Activated naive CD4-positive, alpha-beta T cell treated with anti-CD3 and anti-CD28 coated beads, Interleukin-2, amount 50 U/mL, for 16 hours (primary cell): ENCODE measurements at regions not wholly inside any gene's neighbourhood (a gene's known extent, or its start where the extent isn't known, plus 50 kb on each side); places are given as distances from the start of the nearest gene placed in this dataset.

ENCODE experiments used
- DNase-seq: peaks from one replicate; pipeline ENCODE4 v3.0.0-alpha.2; 2020

DNA sequence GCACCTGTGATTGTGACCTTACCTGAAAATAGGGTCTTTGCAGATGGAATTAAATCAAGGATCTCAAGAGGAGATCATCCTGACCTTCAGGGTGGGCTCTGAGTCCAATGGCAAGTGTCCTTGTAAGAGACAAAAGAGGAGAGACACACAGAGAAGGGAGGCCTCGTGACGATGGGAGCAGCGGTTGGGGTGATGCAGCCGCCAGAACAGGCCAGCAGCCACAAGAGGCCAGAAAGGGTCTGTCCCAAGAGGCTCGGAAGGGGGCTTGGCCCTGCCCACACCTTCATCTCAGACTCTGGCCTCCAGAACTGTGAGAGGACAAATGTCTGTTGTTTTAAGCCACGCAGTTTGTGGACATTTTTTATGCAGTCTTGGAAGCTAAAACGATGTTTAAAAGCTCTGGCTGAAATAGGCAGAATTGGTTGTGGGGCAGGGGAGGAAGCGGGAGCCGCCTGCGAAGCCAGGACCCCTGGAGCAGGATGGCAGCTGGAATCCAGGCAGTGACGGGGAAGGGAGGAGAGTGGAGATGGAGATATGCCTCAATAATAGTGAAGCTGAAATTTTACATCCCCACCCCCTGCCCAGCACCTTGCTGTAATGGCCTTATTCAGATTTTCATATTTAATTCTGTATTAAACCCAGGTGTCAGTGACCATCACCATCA lies 216.4 kb downstream of the ANKRD60 start:
- no peak for DNase-seq

DNA sequence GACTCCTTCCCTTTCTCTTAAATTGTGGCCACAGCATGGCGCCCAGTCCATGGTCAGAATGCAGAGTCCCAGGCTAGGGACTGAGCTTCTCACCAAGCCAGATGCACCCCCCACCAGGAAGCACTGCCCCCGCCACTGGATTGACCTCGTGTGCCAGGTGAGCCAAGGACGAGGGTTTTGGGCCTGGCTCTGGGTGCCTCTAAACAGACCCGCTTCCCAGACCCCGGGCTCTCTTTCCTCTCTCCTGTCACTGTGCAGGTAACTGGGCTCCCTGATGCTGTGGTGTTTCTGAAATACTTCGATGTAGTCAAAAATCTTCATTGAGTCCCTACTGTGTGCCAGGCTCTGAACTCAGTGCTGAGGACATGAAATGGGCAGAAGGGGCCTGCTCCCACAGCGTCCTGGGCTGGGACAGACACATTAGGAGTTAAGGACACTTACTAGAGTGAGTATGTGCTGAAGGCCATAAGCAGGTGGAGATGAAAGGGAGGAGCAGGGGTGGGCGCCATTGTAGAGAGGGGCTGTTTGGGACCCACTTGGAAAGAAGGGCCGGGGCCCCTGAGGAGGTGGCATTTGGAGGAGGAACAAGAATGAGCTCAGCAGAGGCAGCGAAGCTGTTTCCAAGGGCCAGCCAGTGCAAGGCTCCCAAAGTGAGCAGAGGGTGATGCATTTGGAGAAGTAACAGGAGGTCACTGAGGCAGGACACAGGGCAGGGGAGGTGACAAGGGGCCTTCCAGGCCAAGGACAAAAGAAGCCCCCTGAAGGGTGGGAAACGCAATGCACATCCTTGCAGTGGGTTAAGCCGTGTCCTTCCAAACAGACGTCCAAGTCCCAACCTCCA lies 217.1 kb downstream of the ANKRD60 start:
- DNase-seq = no peak

DNA sequence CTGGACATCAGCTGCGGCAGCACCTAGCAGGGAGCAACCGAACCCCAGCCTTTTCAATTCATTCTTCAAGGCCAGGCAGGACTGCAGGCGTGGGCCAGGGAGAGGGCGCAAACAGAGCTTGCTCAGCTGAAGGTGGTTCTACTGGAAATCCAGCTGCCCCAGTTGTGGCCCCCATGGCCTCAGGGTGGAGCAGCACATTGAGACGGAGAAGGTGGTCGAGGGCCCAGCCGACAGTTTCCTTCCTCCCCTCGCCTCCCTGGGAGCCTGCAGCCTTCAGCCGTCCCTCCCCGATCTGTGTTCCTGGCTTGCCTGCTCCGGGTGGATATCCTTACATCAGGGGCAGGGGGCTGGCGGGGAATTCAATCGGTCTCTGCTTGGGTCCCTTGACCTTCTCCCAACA lies 217.8 kb downstream of the ANKRD60 start:
- no peak for DNase-seq

DNA sequence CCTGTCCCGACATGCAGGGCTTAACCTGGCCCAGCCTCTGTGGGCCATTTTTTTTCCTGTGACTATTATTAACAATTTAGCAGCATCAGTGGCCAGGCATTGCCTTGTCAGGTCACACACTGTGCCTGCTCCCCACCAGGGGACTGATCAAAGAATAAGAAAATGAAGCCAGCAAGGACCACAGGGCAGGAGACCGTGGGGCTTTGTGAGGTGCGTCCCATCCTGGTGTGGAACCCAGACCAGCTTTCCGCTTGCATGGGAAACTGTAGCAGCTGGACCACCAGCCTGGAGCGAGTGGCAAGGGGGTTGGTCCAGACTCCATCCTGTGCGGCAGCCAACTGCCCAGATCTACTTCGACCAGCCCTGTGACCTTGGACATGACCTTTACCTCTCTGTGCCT lies 218.3 kb downstream of the ANKRD60 start:
- no peak for DNase-seq

DNA sequence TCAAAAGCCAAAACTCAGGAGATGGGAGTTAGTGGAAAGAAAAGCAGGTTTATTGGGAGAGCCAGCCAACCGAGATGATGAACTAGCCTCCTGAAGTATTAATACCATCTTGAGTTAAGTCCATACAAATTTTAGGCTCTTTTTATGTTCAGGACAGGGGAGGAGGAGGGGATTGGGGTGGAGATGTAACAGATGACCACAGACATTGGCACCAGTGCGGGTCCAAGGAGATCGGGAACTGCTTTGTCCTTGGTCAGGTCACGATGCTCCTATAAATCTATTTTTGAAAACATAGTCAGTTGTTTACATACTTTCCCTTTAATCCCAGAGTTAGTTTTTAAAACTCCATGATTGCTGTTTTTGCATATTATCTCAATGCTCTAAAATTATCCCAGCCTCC lies 219.6 kb downstream of the ANKRD60 start:
- no peak for DNase-seq

DNA sequence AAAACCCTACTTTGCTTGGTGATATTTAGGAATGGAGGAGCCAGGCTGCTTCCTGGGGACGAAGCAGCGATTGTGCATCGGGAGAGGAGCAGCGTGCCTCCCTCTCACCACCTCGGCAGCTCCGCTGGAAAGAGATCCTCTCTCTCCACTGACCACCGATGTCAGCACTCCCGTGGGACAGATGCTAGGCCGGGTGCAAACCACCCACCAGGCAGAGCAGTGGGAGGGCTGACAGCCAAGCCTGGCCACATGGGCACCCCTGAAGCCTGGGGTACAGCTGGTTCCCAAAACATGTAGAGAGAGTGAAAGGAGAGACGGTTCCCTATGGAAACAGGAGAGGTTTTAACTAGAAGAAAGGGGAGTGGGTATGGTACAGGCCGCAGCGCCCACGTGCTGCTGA lies 220.0 kb downstream of the ANKRD60 start:
- DNase-seq = no peak

DNA sequence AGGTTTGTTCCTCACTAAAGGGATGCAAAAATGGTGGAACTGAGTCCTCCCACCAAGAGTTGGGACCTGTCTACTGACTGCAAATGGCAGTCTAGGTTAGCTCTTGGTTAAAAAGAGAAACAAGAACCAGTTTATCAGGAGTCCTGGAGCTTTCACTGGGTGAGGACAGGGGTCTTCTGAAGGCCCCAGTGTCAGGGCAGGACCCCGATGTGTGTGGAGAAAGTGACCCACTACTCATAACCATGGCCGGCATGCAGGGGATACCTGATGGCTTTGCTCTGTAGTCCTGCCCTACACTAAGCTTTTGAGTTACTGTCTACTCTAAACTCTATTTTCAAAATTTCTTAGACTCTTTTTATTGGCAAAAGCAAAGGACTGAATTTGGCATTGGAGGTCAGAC lies 220.5 kb downstream of the ANKRD60 start:
- no peak for DNase-seq

DNA sequence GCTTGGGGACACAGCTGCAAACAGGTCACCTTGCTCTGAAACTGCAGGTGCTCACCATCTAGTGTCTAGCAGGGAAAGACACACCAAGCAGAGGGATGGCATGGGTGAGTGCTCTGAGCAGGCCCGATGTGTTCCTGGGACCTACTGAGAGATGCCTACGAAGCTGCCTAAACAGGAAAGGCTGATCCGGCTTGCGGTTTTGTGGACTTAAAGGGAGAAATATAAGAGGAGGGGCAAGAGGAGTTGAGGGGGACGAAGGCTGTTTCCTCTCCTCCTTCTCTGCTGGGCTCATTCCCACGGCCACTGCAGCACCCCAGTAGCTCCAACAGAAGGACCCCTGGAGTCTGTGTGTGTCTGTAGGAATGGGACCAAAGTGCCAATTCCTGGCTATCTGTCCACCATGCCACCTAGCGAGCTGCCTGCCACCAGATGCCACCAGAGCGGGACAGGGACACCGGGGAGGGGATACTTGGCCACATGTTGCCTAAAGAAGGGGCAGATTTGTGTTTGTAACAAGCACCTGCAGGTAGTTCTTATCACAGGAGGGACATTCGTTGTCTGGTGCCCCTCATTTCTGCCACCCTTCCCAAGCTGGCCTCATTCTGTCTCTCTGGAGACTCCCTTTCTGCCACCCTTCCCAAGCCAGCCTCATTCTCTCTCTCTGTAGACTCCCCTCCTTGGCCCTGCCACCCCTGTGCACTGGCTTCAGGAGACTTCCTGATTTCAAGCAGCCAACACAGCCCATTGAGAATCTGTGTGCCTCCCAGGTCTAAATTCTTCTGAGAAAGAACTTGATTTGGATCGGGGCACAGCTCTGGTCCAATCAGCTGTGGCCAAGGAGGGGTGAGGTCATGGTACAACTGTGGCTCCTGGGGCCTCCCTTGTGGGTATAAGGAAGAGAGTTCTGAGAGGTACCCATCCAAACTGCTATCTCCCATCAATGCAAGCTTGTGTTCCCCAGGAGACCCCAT lies 221.8 kb downstream of the ANKRD60 start:
- DNase-seq = no peak

DNA sequence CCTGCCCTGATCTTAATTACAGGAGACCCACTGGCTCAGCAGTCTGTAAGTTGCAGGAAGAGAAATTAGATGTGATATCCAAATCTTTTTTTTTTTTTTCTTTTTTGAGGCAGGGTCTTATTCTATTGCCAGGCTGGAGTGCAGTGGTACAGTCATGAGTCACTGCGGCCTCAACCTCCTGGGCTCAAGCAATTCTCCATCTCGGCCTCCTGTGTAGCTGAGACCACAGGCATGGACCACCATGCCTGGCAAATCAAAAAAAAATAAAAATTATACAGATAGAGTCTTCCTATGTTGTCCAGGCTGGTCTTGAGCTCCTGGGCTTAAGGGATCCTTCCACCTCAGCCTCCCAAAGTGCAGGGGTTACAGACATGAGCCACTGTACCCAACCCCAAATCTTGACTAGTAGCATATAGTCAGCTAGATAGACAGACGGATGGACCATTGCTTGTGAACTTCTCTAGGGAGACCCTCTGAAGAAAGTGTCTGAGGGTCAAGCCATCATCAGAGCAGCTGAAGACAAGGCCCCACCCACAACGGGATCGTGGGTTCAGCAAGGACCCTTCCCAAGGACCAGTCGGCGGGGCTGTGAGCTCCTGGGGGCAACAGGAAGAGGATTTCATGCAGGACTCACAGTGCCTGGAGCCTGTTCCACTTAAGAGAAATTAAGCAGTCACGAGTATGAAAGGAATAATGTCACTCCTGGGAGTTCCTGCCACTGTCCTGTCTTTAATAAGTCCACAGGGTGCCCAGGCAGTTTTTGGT lies 222.7 kb downstream of the ANKRD60 start:
- DNase-seq = no peak

DNA sequence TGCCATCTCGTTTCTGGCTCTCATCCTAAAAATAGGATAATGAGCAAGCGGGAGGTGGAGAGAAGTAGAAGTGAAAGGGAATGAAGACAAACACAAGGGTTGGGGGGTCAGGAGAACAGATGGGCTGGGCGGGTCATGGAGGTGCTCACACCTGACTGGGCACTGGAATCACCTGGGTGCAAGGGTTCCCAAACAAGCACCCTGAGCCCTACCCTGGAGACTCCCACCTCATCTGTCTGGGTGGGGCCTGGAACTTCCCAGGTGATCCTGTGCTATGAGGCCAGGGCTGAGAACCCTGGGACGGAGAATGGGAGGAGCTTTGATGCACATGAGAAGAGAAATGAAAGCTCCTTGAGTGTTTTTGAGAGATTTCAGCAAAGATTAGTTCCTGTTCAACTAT lies 223.6 kb downstream of the ANKRD60 start:
- DNase-seq = no peak

DNA sequence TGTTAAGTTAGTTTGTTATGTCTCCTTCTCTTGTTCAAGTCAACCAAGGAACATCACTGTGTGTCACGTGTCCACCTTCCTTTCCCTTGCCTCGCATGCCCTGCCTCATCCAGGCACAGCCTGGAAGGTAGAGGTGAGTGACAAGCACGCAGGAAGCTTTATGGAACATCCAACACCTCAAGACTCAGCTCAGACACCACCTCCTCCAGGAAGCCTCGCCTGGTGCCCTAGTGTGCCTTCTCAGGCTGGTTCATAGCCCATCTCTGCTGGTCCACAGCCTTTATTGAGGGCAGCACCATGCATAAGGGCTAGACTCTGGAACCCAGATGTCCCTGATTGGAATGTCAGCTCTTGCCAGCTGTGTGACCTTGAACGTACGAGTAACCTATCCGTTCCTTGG lies 224.3 kb downstream of the ANKRD60 start:
- no peak for DNase-seq

DNA sequence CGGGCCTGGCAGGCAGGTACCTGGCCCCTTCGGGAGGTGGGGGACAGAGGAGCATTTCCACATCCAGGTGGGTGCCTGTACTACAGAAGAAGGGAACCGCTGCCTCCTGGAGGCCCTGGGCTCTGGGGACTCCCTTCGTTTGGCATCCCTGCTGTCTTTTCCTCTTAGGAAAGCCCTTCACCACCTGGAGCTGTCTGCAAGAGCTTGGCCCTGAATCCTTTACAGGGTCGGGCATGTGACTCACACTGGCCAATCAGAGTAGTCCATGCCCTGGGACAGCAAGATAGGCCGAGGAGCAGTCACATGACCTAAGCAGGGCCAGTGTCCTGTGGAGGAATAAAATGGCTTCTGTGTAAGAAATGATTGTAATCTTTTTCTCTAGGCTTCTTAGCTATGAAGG lies 224.9 kb downstream of the ANKRD60 start:
- DNase-seq = no peak

DNA sequence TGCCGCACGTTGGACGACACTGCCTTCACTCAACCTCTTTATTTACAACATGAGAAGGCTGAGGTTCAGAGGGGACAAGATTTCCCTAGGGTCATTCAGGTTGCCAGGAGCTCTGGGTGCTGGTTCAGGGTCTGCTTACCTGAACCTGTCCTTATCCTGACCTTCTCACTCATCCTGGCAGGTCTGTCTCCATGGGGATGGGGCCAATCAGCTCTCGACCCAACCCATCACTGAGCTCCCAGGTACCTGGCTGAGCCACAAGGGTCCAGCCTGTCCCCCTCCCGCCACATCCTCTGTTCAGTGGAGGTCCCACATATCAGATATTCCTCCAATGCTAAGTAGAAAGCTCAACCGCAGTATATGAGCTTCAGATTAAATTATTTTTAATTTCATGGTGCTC lies 225.6 kb downstream of the ANKRD60 start:
- DNase-seq = no peak

DNA sequence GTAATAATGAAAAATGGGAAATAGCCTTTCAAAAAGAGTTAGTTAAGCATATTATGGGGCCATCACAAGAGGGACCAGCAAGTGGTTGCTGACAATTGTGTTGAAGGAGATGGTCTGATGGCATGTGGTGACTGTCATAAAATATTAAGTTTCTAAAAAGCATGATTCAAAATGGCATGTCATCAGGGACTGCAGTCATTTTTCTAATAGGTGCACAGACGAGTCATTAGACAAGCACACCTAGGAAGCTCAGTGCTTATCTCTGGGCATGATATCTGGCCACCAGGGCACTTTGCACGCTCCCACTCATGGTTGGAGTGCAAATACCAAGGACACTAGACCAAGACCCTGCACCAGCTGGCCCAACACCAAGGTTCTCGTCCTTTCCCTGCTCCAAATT lies 226.5 kb downstream of the ANKRD60 start:
- no peak for DNase-seq

DNA sequence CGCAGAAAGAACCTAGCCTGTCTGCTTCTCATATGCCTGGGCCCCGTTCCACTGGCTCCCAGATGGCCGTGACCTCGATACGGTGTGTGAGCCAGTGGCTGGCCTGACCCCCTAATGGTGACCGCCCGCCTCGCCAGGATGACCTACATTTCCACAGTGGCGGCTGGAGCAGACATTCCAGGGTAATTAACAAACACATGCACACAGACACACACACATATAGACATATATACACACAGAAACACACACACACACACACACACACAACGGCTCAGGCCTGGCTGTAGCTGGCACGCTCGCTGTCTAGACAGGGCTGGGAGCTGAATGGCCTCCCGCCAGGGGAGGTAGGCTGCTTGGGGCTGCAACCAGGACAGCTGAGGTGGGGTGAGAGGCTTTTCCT lies 227.1 kb downstream of the ANKRD60 start:
- no peak for DNase-seq

DNA sequence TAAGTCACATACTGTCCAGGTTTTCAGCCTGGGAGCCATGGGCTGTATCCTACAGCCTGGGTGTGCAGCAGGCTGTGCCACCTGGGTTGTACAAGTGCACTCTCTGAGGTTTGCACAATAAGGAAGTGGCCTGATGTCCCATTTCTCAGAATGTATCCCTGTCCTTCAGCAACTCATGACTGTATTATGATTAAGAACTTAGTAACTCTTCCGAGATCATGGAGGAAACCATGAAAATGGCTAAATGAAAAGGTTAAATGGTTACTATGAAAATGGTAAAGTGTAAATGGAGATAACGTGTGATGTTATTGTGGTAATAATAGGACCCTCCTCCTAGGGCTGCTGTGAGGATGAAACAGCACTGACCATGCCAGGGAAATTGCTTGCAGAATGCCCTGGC lies 227.6 kb downstream of the ANKRD60 start:
- DNase-seq = no peak

DNA sequence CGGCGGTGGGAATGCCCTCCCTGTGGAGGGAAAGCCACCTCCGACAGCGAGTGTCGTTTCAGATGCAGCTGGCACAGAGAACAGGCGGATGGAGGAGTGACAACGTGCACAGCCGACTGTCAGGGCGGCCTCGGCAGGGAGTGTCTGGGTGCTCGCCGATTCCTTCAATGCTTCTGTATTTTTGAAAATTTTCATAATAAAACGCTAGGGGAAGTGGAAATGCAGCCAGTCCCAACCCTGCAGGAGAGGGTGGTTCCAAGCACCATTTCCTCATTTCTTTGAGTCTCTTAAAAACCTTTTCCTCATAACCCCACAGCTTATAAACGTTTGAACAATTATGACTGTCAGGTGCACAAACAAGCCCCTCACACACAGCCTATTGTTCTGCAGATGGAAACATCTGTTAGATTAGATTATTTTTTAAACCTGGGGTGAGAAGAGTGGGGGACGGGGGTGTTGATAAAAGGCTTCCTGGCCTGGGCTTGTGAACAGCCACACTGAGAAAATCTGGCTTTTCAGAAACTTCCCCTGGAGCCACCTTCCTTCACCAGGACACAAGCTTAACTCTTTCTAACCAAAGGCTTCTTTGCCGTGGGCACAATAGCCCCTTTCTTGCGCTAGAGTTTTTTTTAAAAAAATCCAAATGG lies 228.9 kb downstream of the ANKRD60 start:
- DNase-seq = no peak

DNA sequence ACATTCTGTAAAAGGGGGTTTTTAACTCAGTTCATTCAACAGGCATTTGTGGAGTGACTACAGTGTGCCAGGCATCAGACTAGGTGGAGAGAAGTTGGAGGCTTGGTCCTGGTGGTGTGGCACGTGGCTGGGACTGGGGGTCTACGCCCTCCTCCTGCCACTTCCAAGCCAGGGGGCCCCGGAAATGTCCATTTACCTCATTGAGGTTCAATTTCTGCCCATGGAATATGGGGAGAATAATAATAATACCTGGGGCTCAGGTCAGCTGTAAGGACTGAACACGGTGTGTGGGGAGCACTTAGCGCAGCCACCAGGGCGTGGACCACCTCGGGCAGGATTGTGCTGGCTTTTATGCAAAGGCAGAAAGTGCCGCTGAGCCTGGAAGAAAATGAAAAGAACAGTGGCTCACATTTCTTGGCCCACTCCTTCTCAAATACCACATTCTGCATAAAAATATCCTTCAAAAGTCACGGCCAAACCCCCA lies 229.4 kb downstream of the ANKRD60 start:
- DNase-seq = no peak

DNA sequence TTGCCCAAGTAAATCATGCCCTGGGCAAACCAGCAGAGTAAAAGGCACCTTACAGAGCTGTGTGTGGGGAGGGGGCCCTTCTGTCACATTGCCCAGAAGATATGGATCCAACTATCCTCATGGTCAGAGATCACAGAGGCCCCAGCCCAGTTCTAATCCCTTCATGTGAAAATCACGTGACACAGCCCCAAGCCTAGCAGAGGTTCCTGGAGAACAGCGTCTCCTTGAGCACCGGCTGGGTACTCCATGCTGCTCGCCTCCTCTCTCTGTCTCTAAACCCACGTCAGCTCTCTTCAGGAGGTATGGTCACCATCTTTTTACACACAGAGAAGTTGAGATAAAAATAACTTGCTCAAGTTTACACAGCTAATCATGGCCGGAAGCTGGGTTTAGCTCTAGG lies 230.2 kb downstream of the ANKRD60 start:
- DNase-seq = no peak

DNA sequence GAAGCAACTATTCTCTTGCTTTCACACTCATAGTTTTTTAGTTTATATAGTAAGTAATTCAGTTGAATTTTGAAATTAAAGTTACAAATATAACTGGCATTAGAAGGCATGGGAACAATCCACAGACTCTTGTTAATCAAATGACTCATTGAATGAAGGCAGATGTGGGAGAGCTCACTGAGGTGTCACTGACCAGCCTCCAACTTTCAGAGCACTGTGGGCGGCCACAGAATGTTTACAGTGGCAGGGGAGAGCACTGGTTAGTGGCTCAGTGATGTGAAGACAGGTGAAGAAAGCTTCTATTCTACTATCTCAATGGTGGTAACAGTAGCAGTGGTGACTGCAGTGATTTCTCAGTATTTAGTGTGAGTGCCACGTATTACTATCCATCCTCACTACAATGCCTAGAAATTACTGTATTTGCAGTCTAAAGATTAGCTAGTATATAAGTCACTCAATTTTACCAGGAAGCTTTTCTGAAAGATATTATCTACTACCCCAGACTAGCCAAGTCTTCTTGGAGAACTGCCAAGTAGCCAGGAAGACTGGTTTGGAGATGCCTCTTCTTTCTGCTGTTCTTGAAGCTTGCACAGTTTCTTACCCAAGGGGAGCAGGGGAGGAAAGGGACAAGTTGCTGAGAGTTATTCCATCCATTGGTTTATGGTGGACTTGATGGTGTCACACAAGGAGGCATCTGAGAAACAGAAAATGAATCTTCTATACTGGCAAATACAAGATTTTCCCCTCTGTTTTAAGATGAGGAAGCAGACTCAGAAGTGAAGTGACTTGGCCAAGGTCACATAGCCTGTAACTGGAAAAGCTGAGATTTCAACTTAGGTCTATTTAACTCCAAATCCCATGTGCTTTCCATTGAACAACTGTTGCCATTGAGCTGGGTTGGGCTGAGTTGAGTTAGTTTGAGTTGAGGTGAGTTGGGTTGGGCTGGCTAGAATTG lies 231.2 kb downstream of the ANKRD60 start:
- no peak for DNase-seq

DNA sequence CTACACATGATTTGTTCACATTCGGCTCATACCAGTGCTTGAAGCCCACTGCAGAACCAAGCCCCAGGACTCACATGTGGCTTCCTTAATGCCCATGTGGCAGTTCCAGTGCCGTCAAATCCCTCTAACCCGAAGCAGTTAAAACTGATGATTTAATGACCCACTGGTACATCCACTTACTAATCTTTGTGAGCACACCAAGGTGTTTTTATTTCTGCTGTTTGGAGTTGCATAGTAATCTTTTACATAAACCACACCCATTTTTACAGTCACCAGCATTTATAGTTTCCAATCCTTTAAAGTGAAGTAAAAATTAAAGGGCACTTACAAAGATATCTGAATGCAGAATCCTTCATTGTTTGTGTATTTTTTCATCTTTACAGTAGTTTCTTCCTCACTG lies 232.0 kb downstream of the ANKRD60 start:
- no peak for DNase-seq
